OCI-LY7 (cell line): ENCODE measurements at regions not wholly inside any gene's neighbourhood (a gene's known extent, or its start where the extent isn't known, plus 50 kb on each side); places are given as distances from the start of the nearest gene placed in this dataset.

Experiments
- BruUV-seq: library from RNA; stranded (reverse); fragments of 400-500 nt; replicated peaks from 2 replicates; lab custom pipeline; 2021; lab: Mats Ljungman, UMichigan
- CTCF ChIA-PET: fragments of 300-600 bp; sonication (Branson Sonifier 250); formaldehyde crosslinking; loops from one replicate; lab custom pipeline; 2022; ENCODE audit warnings: antibody characterized with exemption; ENCODE audit not compliant: unreplicated experiment; lab: Charles Lee
- POLR2A ChIA-PET: fragments of 300-600 bp; sonication (Branson Sonifier 250); formaldehyde crosslinking; loops from one replicate; lab custom pipeline; 2022; ENCODE audit warnings: antibody characterized with exemption; lab: Charles Lee
- DNase-seq: peaks from one replicate; pipeline ENCODE4 v3.0.0-alpha.2; 2015; ENCODE audit warnings: low spot score
- H2AFZ ChIP-seq: fragments of 200-600 bp; sonication (generic), shearing (Covaris generic); 2 replicates; pipeline ENCODE4 v1.6.1; 2014; ENCODE audit warnings: mild to moderate bottlenecking, antibody characterized with exemption, low read length, moderate library complexity
- H3K27ac ChIP-seq: fragments of 200-600 bp; sonication (generic); 2 replicates; pipeline ENCODE4 v1.5.1; 2014; ENCODE audit warnings: mixed run types, low read depth, mild to moderate bottlenecking, moderate library complexity, low read length, inconsistent platforms; ENCODE audit not compliant: poor library complexity, severe bottlenecking
- H3K36me3 ChIP-seq: fragments of 200-600 bp; sonication (generic); 2 replicates; pipeline ENCODE4 v1.6.1; 2014; ENCODE audit warnings: mild to moderate bottlenecking, antibody characterized with exemption, low read length, moderate library complexity, mixed read lengths; ENCODE audit not compliant: insufficient read depth
- H3K4me1 ChIP-seq: fragments of 200-600 bp; sonication (generic); 2 replicates; pipeline ENCODE4 v1.5.1; 2014; ENCODE audit warnings: mild to moderate bottlenecking, low read length; ENCODE audit not compliant: insufficient read depth, poor library complexity, severe bottlenecking
- H3K4me2 ChIP-seq: fragments of 200-600 bp; sonication (generic); 2 replicates; pipeline ENCODE4 v1.6.1; 2014; ENCODE audit warnings: mild to moderate bottlenecking, low read length
- H3K4me3 ChIP-seq: fragments of 200-600 bp; sonication (generic); 2 replicates; pipeline ENCODE4 v1.5.1; 2014; ENCODE audit warnings: mild to moderate bottlenecking, low read depth, low read length; ENCODE audit not compliant: poor library complexity, severe bottlenecking
- H3K79me2 ChIP-seq: fragments of 200-600 bp; sonication (generic); 2 replicates; pipeline ENCODE4 v1.6.1; 2016; ENCODE audit warnings: low read depth, mild to moderate bottlenecking, low read length, moderate library complexity, mixed read lengths; ENCODE audit not compliant: insufficient read depth
- H3K9me2 ChIP-seq: fragments of 200-600 bp; sonication (generic); 2 replicates; pipeline ENCODE4 v1.6.1; 2016; ENCODE audit warnings: mild to moderate bottlenecking, low read length, mixed read lengths; ENCODE audit not compliant: insufficient read depth
- H3K9me3 ChIP-seq: fragments of 200-600 bp; sonication (generic); 2 replicates; pipeline ENCODE4 v1.6.1; 2014; ENCODE audit warnings: mild to moderate bottlenecking, mixed run types, low read length, mixed read lengths
- H4K20me1 ChIP-seq: fragments of 200-600 bp; sonication (generic); 2 replicates; pipeline ENCODE4 v1.6.1; 2014; ENCODE audit warnings: mild to moderate bottlenecking, antibody characterized with exemption, low read length, moderate library complexity, mixed read lengths; ENCODE audit not compliant: insufficient read depth
- CTCF ChIP-seq: fragments of 200-600 bp; sonication (generic); conservative IDR thresholded peaks from 2 replicates; pipeline ENCODE4 v1.5.1; 2014; ENCODE audit warnings: mild to moderate bottlenecking, antibody characterized with exemption, low read length, moderate library complexity, mixed read lengths
- EZH2phosphoT487 ChIP-seq: fragments of 200-600 bp; sonication (generic); IDR thresholded peaks from 2 replicates; pipeline ENCODE4 v1.6.1; 2018; ENCODE audit warnings: low read depth, borderline replicate concordance, mild to moderate bottlenecking, mixed run types, antibody characterized with exemption, low read length, moderate library complexity, mixed read lengths
- intact Hi-C: fragments of 100-400 bp; cut with micrococcal nuclease; formaldehyde crosslinking; loops from one replicate; pipeline ENCODE4 v1.10.0; 2022; ENCODE audit not compliant: unreplicated experiment

GRCh38 chr7:81534996-81535395, 234.9 kb downstream of the HGF start:
- no peaks in the 10 kb centered on the region for H3K9me3 ChIP-seq
- no peaks in the 10 kb centered on the region for H3K79me2 ChIP-seq
- no peaks in the 10 kb centered on the region for H3K36me3 ChIP-seq
- no peak overlapping the region for H2AFZ ChIP-seq
- no peak overlapping the region for H3K4me2 ChIP-seq
- no peak overlapping the region for H3K27ac ChIP-seq
- no TSS peak for BruUV-seq
- no peaks in the 10 kb centered on the region for H3K9me2 ChIP-seq
- H4K20me1 ChIP-seq: no peaks in the 10 kb centered on the region
- no peak for DNase-seq
- ChIA-PET CTCF (no interaction called here), POLR2A (no interaction called here)
- no peak for TF ChIP-seq EZH2phosphoT487
- no peak for TF ChIP-seq CTCF
- H3K4me3 ChIP-seq: no peak overlapping the region
- intact Hi-C loops: no loop called here
- no peaks in the 10 kb centered on the region for H3K4me1 ChIP-seq

DNA sequence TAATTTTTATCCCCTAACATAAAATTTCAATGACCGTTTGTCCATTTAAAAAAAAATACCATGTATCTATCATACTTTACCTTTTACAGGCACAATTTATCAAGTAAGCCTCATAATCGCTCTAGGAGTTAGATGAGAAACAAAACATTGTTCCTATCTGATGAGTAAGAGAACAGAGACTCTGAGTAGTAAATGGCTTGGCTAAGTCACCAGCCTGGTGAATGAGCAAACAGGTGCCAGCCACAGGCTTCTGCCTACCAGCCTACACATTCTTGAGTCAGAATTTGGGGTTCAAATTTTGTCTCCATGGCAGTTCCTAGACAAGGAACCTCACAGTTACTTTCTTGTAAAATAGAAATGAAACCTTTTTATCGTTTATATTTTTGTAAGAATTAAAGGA, 235.4 kb downstream of the HGF start:
- no peak overlapping the region for H3K4me2 ChIP-seq
- H3K9me2 ChIP-seq: no peaks in the 10 kb centered on the region
- no peak overlapping the region for H3K27ac ChIP-seq
- no peaks in the 10 kb centered on the region for H3K9me3 ChIP-seq
- DNase-seq: no peak
- POLR2A ChIA-PET: no interaction called here
- H4K20me1 ChIP-seq: no peaks in the 10 kb centered on the region
- no TSS peak for BruUV-seq
- H3K36me3 ChIP-seq: no peaks in the 10 kb centered on the region
- TF ChIP-seq CTCF (no peak), EZH2phosphoT487 (no peak)
- CTCF ChIA-PET: no interaction called here
- H2AFZ ChIP-seq: no peak overlapping the region
- H3K4me1 ChIP-seq: no peaks in the 10 kb centered on the region
- no peaks in the 10 kb centered on the region for H3K79me2 ChIP-seq
- intact Hi-C loops: no loop called here
- no peak overlapping the region for H3K4me3 ChIP-seq

GRCh38 chr7:81533931-81534330, 235.9 kb downstream of the HGF start:
- Histone ChIP-seq H3K4me2 (no peak overlapping the region), H3K4me3 (no peak overlapping the region), H3K36me3 (no peaks in the 10 kb centered on the region), H4K20me1 (no peaks in the 10 kb centered on the region), H3K9me2 (no peaks in the 10 kb centered on the region), H3K79me2 (no peaks in the 10 kb centered on the region), H2AFZ (no peak overlapping the region), H3K27ac (no peak overlapping the region), H3K4me1 (no peaks in the 10 kb centered on the region), H3K9me3 (no peaks in the 10 kb centered on the region)
- BruUV-seq: no TSS peak
- ChIA-PET POLR2A (interaction anchor here (0.6 kb wide), 1 partner anchor 946 kb away, joined by 3 read pairs; no protein-coding TSS in a partner anchor), CTCF (no interaction called here)
- TF ChIP-seq EZH2phosphoT487 (no peak), CTCF (no peak)
- intact Hi-C loops: no loop called here
- no peak for DNase-seq
